Activated CD8-positive, alpha-beta T cell treated with anti-CD3 and anti-CD28 coated beads for 36 hours (primary cell): ENCODE measurements at regions not wholly inside any gene's neighbourhood (a gene's known extent, or its start where the extent isn't known, plus 50 kb on each side); places are given as distances from the start of the nearest gene placed in this dataset.

Experiments
- ATAC-seq: fragments of 200-7000 bp; cut with Tn5 transposase; one replicate; pipeline ENCODE4 v1.10.0; 2021; ENCODE audit warnings: mild to moderate bottlenecking, moderate library complexity
- CTCF ChIA-PET: fragments of 350-600 bp; sonication (Branson Sonifier 250); formaldehyde crosslinking; loops from one replicate; lab custom pipeline; 2021; ENCODE audit warnings: antibody characterized with exemption; lab: Charles Lee
- POLR2A ChIA-PET: fragments of 350-600 bp; sonication (Branson Sonifier 250); formaldehyde crosslinking; loops from one replicate; lab custom pipeline; 2021; ENCODE audit warnings: antibody characterized with exemption; lab: Charles Lee
- DNase-seq: peaks from one replicate; pipeline ENCODE4 v3.0.0-alpha.2; 2020
- H3K27ac Mint-ChIP-seq: one replicate; pipeline ENCODE4 v1.8.0; 2021; ENCODE audit warnings: mild to moderate bottlenecking, mixed read lengths
- H3K27me3 Mint-ChIP-seq: one replicate; pipeline ENCODE4 v1.8.0; 2021; ENCODE audit warnings: mixed read lengths
- H3K36me3 Mint-ChIP-seq: one replicate; pipeline ENCODE4 v1.8.0; 2021; ENCODE audit warnings: low read depth, mixed read lengths
- H3K4me1 Mint-ChIP-seq: one replicate; pipeline ENCODE4 v1.8.0; 2021; ENCODE audit warnings: low read depth, mixed read lengths
- H3K4me3 Mint-ChIP-seq: one replicate; pipeline ENCODE4 v1.8.0; 2021; ENCODE audit warnings: mild to moderate bottlenecking, moderate library complexity, mixed read lengths
- H3K9me3 Mint-ChIP-seq: one replicate; pipeline ENCODE4 v1.8.0; 2021; ENCODE audit warnings: mixed read lengths
- CTCF ChIP-seq: fragments of 200-600 bp; IDR thresholded peaks from one replicate; pipeline ENCODE4 v1.8.0; 2022; ENCODE audit warnings: antibody characterized with exemption, mild to moderate bottlenecking
- intact Hi-C: fragments of 100-400 bp; cut with micrococcal nuclease; formaldehyde crosslinking; loops from one replicate; pipeline ENCODE4 v1.10.0; 2022

- H3K4me1 Mint-ChIP-seq: no peaks in the 10 kb centered on the region
- no peak overlapping the region for H3K4me3 Mint-ChIP-seq
- no peaks in the 10 kb centered on the region for H3K9me3 Mint-ChIP-seq
- intact Hi-C loops: no loop called here
- H3K36me3 Mint-ChIP-seq: no peaks in the 10 kb centered on the region
- POLR2A ChIA-PET: no interaction called here
- TF ChIP-seq CTCF: no peak
- DNase-seq (no peak), ATAC-seq (no peak)
- CTCF ChIA-PET: no interaction called here
- H3K27me3 Mint-ChIP-seq: no peaks in the 10 kb centered on the region
- no peak overlapping the region for H3K27ac Mint-ChIP-seq
Observed at GRCh38 chr3:110904520-110904890, 167.1 kb upstream of the NECTIN3 start.

- TF ChIP-seq CTCF: no peak
- H3K4me3 Mint-ChIP-seq: no peak overlapping the region
- no peak for DNase-seq
- intact Hi-C loops: no loop called here
- ChIA-PET CTCF (no interaction called here), POLR2A (no interaction called here)
- H3K36me3 Mint-ChIP-seq: no peaks in the 10 kb centered on the region
- ATAC-seq: no peak
- H3K9me3 Mint-ChIP-seq: no peaks in the 10 kb centered on the region
- H3K27me3 Mint-ChIP-seq: no peaks in the 10 kb centered on the region
- H3K27ac Mint-ChIP-seq: no peak overlapping the region
- no peaks in the 10 kb centered on the region for H3K4me1 Mint-ChIP-seq
Observed at GRCh38 chr3:110905121-110905520, 166.5 kb upstream of the NECTIN3 start.

GRCh38 chr3:110909839-110910238 is 161.8 kb upstream of the NECTIN3 start:
- TF ChIP-seq CTCF: no peak
- no peak overlapping the region for H3K4me3 Mint-ChIP-seq
- no peaks in the 10 kb centered on the region for H3K27me3 Mint-ChIP-seq
- no peak for DNase-seq
- no peaks in the 10 kb centered on the region for H3K4me1 Mint-ChIP-seq
- ATAC-seq: no peak
- ChIA-PET CTCF (no interaction called here), POLR2A (no interaction called here)
- intact Hi-C loops: no loop called here
- H3K36me3 Mint-ChIP-seq: no peaks in the 10 kb centered on the region
- H3K27ac Mint-ChIP-seq: no peak overlapping the region
- no peaks in the 10 kb centered on the region for H3K9me3 Mint-ChIP-seq

- POLR2A ChIA-PET: interaction anchor here (0.6 kb wide), 1 partner anchor 79 kb away, joined by 3 read pairs; no protein-coding TSS in a partner anchor
- H3K4me3 Mint-ChIP-seq: no peak overlapping the region
- no peak for TF ChIP-seq CTCF
- H3K27me3 Mint-ChIP-seq: no peaks in the 10 kb centered on the region
- H3K4me1 Mint-ChIP-seq: no peaks in the 10 kb centered on the region
- H3K27ac Mint-ChIP-seq: no peak overlapping the region
- ATAC-seq (no peak), DNase-seq (no peak)
- H3K9me3 Mint-ChIP-seq: no peaks in the 10 kb centered on the region
- CTCF ChIA-PET: no interaction called here
- no peaks in the 10 kb centered on the region for H3K36me3 Mint-ChIP-seq
- intact Hi-C loops: no loop called here
Observed at GRCh38 chr3:110910346-110910955, 161.2 kb upstream of the NECTIN3 start.

- H3K4me3 Mint-ChIP-seq: no peak overlapping the region
- H3K4me1 Mint-ChIP-seq: no peaks in the 10 kb centered on the region
Observed at GRCh38 chr3:110918963-110919362, 152.7 kb upstream of the NECTIN3 start.

More at GRCh38 chr3:110918963-110919362, 152.7 kb upstream of the NECTIN3 start:
- intact Hi-C loops: no loop called here
- peaks cover 6% of the 10 kb centered on the region for H3K27me3 Mint-ChIP-seq
- H3K36me3 Mint-ChIP-seq: no peaks in the 10 kb centered on the region
- ChIA-PET POLR2A (no interaction called here), CTCF (no interaction called here)
- H3K27ac Mint-ChIP-seq: no peak overlapping the region
- TF ChIP-seq CTCF: no peak
- peaks cover 2% of the 10 kb centered on the region for H3K9me3 Mint-ChIP-seq
- DNase-seq (no peak), ATAC-seq (no peak)
